ENCODE measurements at regions not wholly inside any gene's neighbourhood (a gene's known extent, or its start where the extent isn't known, plus 50 kb on each side); places are given as distances from the start of the nearest gene placed in this dataset.

- H3K9me3 Mint-ChIP-seq: no peaks in the 10 kb centered on the region
- no peaks in the 10 kb centered on the region for H4K20me1 ChIP-seq (ENCODE audit: low read depth)
- H3K9ac ChIP-seq: no peak overlapping the region
- no peaks in the 10 kb centered on the region for H3K27me3 Mint-ChIP-seq (ENCODE audit: insufficient read depth, low read depth)
- H3K36me3 ChIP-seq: no peaks in the 10 kb centered on the region
- no peak overlapping the region for H3K4me3 Mint-ChIP-seq
- no peaks in the 10 kb centered on the region for H3F3A ChIP-seq (ENCODE audit: low read depth)
- no peaks in the 10 kb centered on the region for H3K4me1 ChIP-seq
- no peak overlapping the region for H3K27ac Mint-ChIP-seq
- no peaks in the 10 kb centered on the region for H3K79me2 ChIP-seq (ENCODE audit: low read depth)
- peaks cover 7% of the 10 kb centered on the region for H3K4me1 Mint-ChIP-seq
- TF ChIP-seq CTCF (IDR thresholded peaks at IDR 0.05) (no peak), EZH2 (IDR thresholded peaks at IDR 0.05) (no peak), EZH2phosphoT487 (IDR thresholded peaks at IDR 0.05) (no peak)
- no peak overlapping the region for H3K4me2 ChIP-seq
- no peak overlapping the region for H3K27ac ChIP-seq
- DNase-seq (ENCODE audit: low spot score): no peak
- no peaks in the 10 kb centered on the region for H3K27me3 ChIP-seq
- no peaks in the 10 kb centered on the region for H3K36me3 Mint-ChIP-seq
- H3K4me3 ChIP-seq: no peak overlapping the region
- H2AFZ ChIP-seq (replicated peaks): no peak overlapping the region
- H3K9me3 ChIP-seq (ENCODE audit: low read depth): no peaks in the 10 kb centered on the region
These were observed 971.5 kb upstream of the CITED2 start for GRCh38 chr6:140345935-140346334.

GRCh38 chr6:140344142-140344913 is 969.9 kb upstream of the CITED2 start:
- H3K4me3 ChIP-seq: no peak overlapping the region
- H3K4me2 ChIP-seq: no peak overlapping the region
- H3K4me1 Mint-ChIP-seq: peaks cover 2% of the 10 kb centered on the region
- no peaks in the 10 kb centered on the region for H3K36me3 Mint-ChIP-seq
- H4K20me1 ChIP-seq (ENCODE audit: low read depth): no peaks in the 10 kb centered on the region
- H3K27me3 Mint-ChIP-seq (ENCODE audit: insufficient read depth, low read depth): no peaks in the 10 kb centered on the region
- H3K27ac Mint-ChIP-seq: no peak overlapping the region
- H3K4me1 ChIP-seq: no peaks in the 10 kb centered on the region
- no peaks in the 10 kb centered on the region for H3K9me3 ChIP-seq (ENCODE audit: low read depth)
- no peak overlapping the region for H3K27ac ChIP-seq
- TF ChIP-seq EZH2phosphoT487 (IDR thresholded peaks at IDR 0.05): no peak
- TF ChIP-seq CTCF (IDR thresholded peaks at IDR 0.05): no peak
- no peak for TF ChIP-seq EZH2 (IDR thresholded peaks at IDR 0.05)
- H3K27me3 ChIP-seq: no peaks in the 10 kb centered on the region
- DNase-seq (ENCODE audit: low spot score): no peak
- no peaks in the 10 kb centered on the region for H3K9me3 Mint-ChIP-seq
- no peaks in the 10 kb centered on the region for H3F3A ChIP-seq (ENCODE audit: low read depth)
- H2AFZ ChIP-seq (replicated peaks): no peak overlapping the region
- no peak overlapping the region for H3K4me3 Mint-ChIP-seq
- H3K79me2 ChIP-seq (ENCODE audit: low read depth): no peaks in the 10 kb centered on the region
- no peaks in the 10 kb centered on the region for H3K36me3 ChIP-seq
- no peak overlapping the region for H3K9ac ChIP-seq

- no peak overlapping the region for H3K4me3 Mint-ChIP-seq
- Histone ChIP-seq H3K4me1 (no peaks in the 10 kb centered on the region), H3K79me2 (ENCODE audit: low read depth) (no peaks in the 10 kb centered on the region), H3F3A (ENCODE audit: low read depth) (no peaks in the 10 kb centered on the region), H3K4me3 (no peak overlapping the region), H3K27me3 (no peaks in the 10 kb centered on the region), H3K27ac (no peak overlapping the region), H3K36me3 (no peaks in the 10 kb centered on the region), H3K9me3 (ENCODE audit: low read depth) (no peaks in the 10 kb centered on the region), H3K4me2 (no peak overlapping the region), H2AFZ (replicated peaks) (no peak overlapping the region), H4K20me1 (ENCODE audit: low read depth) (no peaks in the 10 kb centered on the region), H3K9ac (no peak overlapping the region)
- no peak for DNase-seq (ENCODE audit: low spot score)
- peaks cover 3% of the 10 kb centered on the region for H3K9me3 Mint-ChIP-seq
- H3K36me3 Mint-ChIP-seq: no peaks in the 10 kb centered on the region
- H3K27me3 Mint-ChIP-seq (ENCODE audit: insufficient read depth, low read depth): no peaks in the 10 kb centered on the region
- H3K4me1 Mint-ChIP-seq: no peaks in the 10 kb centered on the region
- H3K27ac Mint-ChIP-seq: no peak overlapping the region
- TF ChIP-seq EZH2phosphoT487 (IDR thresholded peaks at IDR 0.05): no peak
- no peak for TF ChIP-seq EZH2 (IDR thresholded peaks at IDR 0.05)
- no peak for TF ChIP-seq CTCF (IDR thresholded peaks at IDR 0.05)
These were observed 968.7 kb upstream of the CITED2 start for GRCh38 chr6:140343128-140343527.
